ENCODE measurements at regions not wholly inside any gene's neighbourhood (a gene's known extent, or its start where the extent isn't known, plus 50 kb on each side); places are given as distances from the start of the nearest gene placed in this dataset.

DNA sequence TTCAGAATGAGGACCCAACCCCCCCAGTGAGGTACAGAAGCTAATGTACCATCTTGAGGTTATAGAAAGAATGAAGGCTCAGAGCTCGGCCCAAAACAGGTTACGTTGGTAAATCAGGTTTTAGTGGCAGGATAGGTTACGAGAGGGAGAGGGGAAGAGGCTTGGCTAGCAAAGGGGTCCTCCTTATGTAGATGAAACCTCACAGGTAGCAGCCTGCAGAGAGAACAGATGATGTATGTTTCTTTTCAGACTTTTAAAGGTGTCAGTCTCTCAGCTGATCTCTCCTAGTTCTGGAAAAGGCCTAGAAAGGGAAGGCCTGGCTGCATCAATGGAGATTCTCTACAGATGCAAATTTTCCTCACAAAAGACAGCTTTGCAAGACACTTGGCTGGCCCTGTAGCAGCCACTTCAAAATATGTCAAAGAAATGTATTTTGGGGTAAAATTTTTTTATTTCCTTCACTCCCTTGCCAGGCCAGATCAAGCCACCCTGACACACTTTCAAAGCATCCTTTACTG lies 71.7 kb upstream of the CPSF6 start:
- TF ChIP-seq CTCF (IDR thresholded peaks at IDR 0.05): no peak
- ATAC-seq (ENCODE audit: insufficient number of reproducible peaks, low FRiP score, low read depth): no peak
- Histone ChIP-seq H3K27ac (no peak overlapping the region), H3K27me3 (replicated peaks; ENCODE audit: insufficient read depth) (no peaks in the 10 kb centered on the region), H3K36me3 (no peaks in the 10 kb centered on the region), H3K4me1 (ENCODE audit: control insufficient read depth in 1 of 2, low read depth in 2 of 2) (no peaks in the 10 kb centered on the region), H3K4me3 (no peak overlapping the region), H3K9me3 (no peaks in the 10 kb centered on the region)
- DNase-seq (ENCODE audit: low spot score): no peak

GRCh38 chr12:69168363-69168762 lies 71.0 kb upstream of the CPSF6 start:
- TF ChIP-seq CTCF (IDR thresholded peaks at IDR 0.05): no peak

DNA sequence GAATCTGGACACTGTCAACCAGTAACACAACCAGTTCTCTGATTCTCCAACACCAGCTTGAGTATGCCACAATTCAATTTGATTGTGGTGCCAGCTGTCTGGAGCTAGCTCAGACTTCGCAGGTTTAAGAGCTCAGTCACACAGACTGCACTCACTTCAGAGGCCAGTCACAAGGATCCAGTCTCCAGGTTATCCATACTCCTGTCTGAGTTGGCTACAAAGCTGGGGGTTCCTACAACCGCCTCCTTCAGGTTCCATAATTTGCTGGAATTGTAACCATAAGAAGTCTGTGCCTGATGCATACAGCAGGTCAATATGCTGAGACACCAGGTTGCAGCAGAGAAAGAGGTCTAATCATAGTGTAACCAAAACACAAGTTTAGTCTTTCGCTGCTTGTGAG lies 70.5 kb upstream of the CPSF6 start:
- Histone ChIP-seq H3K4me3 (no peak overlapping the region), H3K4me1 (ENCODE audit: control insufficient read depth in 1 of 2, low read depth in 2 of 2) (no peaks in the 10 kb centered on the region), H3K9me3 (no peaks in the 10 kb centered on the region), H3K36me3 (no peaks in the 10 kb centered on the region), H3K27ac (no peak overlapping the region), H3K27me3 (replicated peaks; ENCODE audit: insufficient read depth) (no peaks in the 10 kb centered on the region)
- ATAC-seq (ENCODE audit: insufficient number of reproducible peaks, low FRiP score, low read depth) (no peak), DNase-seq (ENCODE audit: low spot score) (no peak)
- no peak for TF ChIP-seq CTCF (IDR thresholded peaks at IDR 0.05)

More at GRCh38 chr12:69168363-69168762, 71.0 kb upstream of the CPSF6 start:
- DNase-seq (ENCODE audit: low spot score) (no peak), ATAC-seq (ENCODE audit: insufficient number of reproducible peaks, low FRiP score, low read depth) (no peak)
- Histone ChIP-seq H3K36me3 (no peaks in the 10 kb centered on the region), H3K27me3 (replicated peaks; ENCODE audit: insufficient read depth) (no peaks in the 10 kb centered on the region), H3K4me3 (no peak overlapping the region), H3K4me1 (ENCODE audit: control insufficient read depth in 1 of 2, low read depth in 2 of 2) (no peaks in the 10 kb centered on the region), H3K27ac (no peak overlapping the region), H3K9me3 (no peaks in the 10 kb centered on the region)

DNA sequence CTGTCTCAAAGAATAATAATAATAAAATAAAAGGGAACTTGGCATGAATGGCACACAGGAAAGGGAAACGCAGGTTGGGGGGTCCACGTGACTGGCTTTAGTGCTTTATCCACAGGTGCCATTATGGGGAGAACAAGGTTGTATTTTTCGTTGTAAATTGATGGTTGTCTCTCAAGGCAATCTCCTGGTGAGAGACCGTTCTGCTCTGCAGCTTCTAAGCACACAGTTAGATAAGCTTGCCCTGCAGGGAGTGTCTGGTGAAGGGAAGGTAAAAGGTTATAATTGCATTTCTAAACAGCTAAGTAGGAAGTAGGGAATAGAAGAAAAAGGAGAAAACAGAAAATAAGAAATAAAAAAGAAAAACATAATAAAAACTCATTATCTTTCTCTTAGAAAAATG lies 69.1 kb upstream of the CPSF6 start:
- ATAC-seq (ENCODE audit: insufficient number of reproducible peaks, low FRiP score, low read depth): no peak

GRCh38 chr12:69171881-69172280 lies 67.5 kb upstream of the CPSF6 start:
- DNase-seq (ENCODE audit: low spot score) (no peak), ATAC-seq (ENCODE audit: insufficient number of reproducible peaks, low FRiP score, low read depth) (no peak)
- no peaks in the 10 kb centered on the region for H3K9me3 ChIP-seq
- no peak for TF ChIP-seq CTCF (IDR thresholded peaks at IDR 0.05)
- H3K36me3 ChIP-seq: no peaks in the 10 kb centered on the region
- H3K27me3 ChIP-seq (replicated peaks; ENCODE audit: insufficient read depth): no peaks in the 10 kb centered on the region
- H3K27ac ChIP-seq: no peak overlapping the region
- H3K4me1 ChIP-seq (ENCODE audit: control insufficient read depth in 1 of 2, low read depth in 2 of 2): no peaks in the 10 kb centered on the region
- no peak overlapping the region for H3K4me3 ChIP-seq

More for the DNA sequence above, 69.1 kb upstream of the CPSF6 start:
- H3K4me3 ChIP-seq: no peak overlapping the region
- H3K27me3 ChIP-seq (replicated peaks; ENCODE audit: insufficient read depth): no peaks in the 10 kb centered on the region
- no peaks in the 10 kb centered on the region for H3K36me3 ChIP-seq
- no peak for DNase-seq (ENCODE audit: low spot score)
- H3K9me3 ChIP-seq: no peaks in the 10 kb centered on the region
- H3K4me1 ChIP-seq (ENCODE audit: control insufficient read depth in 1 of 2, low read depth in 2 of 2): no peaks in the 10 kb centered on the region
- TF ChIP-seq CTCF (IDR thresholded peaks at IDR 0.05): no peak
- no peak overlapping the region for H3K27ac ChIP-seq
